ENCODE measurements at regions not wholly inside any gene's neighbourhood (a gene's known extent, or its start where the extent isn't known, plus 50 kb on each side); places are given as distances from the start of the nearest gene placed in this dataset.

DNA sequence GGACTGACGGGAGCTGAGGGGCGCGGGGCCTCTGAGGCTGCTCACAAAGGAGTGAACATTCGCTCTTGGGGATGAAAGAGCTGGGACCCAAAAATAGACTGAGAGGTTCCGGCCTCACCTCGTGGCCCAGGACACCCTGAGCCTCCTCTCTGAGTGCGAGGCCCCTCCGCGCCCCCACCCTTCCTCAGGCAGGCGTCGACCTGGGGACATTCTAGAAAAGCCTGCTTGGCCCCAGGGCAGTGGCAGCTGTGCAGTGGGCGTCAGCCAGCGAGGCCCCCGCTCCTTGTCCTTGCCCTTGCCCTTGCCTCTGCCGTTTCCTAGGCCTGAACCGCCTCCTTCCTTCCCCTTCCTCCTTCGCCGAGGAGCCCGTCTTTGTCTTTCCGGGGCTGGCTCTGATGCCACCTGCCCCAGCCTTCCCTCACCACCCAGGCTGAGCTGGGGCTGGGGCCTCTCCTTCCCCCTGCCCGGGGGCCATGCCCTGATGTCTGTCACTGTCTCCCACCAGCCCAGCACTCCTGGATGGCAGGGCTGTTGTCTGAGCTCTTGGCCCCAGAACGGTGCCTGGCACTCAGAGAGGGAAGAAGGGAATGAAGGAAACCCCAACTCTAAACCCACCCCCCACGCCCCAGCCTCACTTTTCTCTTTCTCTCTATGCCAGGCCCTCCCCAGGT is 208.2 kb upstream of the RTL1 start:
- Histone ChIP-seq H3K27ac (ENCODE audit: low read length, poor library complexity, severe bottlenecking) (no peak overlapping the region), H3K4me3 (ENCODE audit: insufficient read depth in 1 of 2, low read depth in 1 of 2, low read length in 2 of 2) (no peak overlapping the region), H3K4me2 (ENCODE audit: low read length, poor library complexity, severe bottlenecking) (no peak overlapping the region), H3K23ac (ENCODE audit: low read length in 2 of 2) (no peak overlapping the region), H2BK12ac (ENCODE audit: low read length in 2 of 2) (no peak overlapping the region), H2BK120ac (ENCODE audit: low read depth, low read length) (no peak overlapping the region), H3K36me3 (ENCODE audit: control insufficient read depth in 1 of 2, insufficient read depth in 2 of 2, low read depth in 1 of 2, low read length in 2 of 2) (no peaks in the 10 kb centered on the region), H4K8ac (ENCODE audit: low read length) (no peak overlapping the region), H3K27me3 (ENCODE audit: control insufficient read depth in 1 of 2, insufficient read depth in 1 of 2, low read length in 2 of 2) (peaks cover 0 to 4% of the 10 kb centered on the region in 2 experiments), H3K9me3 (ENCODE audit: control insufficient read depth, low read length) (peaks cover 2% of the 10 kb centered on the region), H3K4me1 (ENCODE audit: control insufficient read depth, insufficient read depth, low read depth, low read length) (no peaks in the 10 kb centered on the region), H3K18ac (ENCODE audit: low read depth in 1 of 2, low read length in 2 of 2) (no peak overlapping the region), H2BK15ac (ENCODE audit: low read depth, poor library complexity, severe bottlenecking) (no peak overlapping the region), H4K91ac (ENCODE audit: low read length) (no peak overlapping the region), H2AK5ac (ENCODE audit: low read length, severe bottlenecking) (no peak overlapping the region), H2BK5ac (ENCODE audit: low read depth, low read length, poor library complexity, severe bottlenecking) (no peak overlapping the region), H3K14ac (ENCODE audit: low read length in 2 of 2) (no peak overlapping the region), H3K9ac (ENCODE audit: low read length) (no peak overlapping the region), H3K79me1 (replicated peaks; ENCODE audit: low read length, poor library complexity, severe bottlenecking) (no peaks in the 10 kb centered on the region), H3K4ac (ENCODE audit: low read depth in 1 of 2, low read length in 2 of 2) (no peak overlapping the region), H2AFZ (ENCODE audit: low read depth, low read length) (no peak overlapping the region)
- 88% methylated on average over 21 of the region's 23 CpGs for WGBS
- no peak for DNase-seq

DNA sequence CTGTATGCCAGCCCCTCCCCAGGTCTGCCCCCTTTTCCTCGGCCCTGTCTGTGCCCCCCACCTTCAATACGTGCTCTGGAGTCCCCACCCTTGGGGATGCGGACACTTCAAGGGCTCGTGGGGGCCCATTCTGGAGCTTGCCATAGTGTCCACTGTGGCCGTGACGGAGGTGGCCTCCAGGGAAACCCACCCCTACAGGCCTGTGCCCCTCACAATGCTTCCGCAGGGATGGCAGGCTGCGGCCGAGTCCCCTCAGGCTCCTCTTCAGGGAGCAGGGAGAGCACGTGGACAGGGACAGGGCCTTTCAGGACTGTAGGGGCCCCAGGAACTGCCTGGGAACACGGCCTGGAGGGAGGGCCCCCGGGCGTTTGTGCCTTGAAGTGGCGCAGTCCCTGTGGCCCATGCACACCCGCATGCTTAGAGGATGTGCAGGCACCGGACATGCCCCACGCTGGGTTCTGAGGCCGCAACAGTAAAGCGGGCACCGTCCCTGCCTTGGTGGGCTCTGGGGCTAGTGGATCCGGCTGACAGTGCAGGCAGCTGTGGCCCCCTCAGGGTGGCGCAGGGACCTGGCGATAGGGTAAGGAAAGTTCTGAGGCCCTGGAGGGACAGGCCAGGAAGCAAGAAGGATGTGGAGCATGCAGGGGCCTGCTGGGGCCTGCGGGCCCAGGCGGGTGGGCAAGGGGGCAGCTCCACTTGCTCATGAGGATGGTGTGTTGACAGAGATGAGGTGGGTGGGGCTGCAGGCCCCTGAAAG is 209.0 kb upstream of the RTL1 start:
- no peak for DNase-seq
- WGBS, result 85% methylated on average over 25 of the region's 25 CpGs
- Histone ChIP-seq H3K4me1 (ENCODE audit: control insufficient read depth, insufficient read depth, low read depth, low read length) (no peaks in the 10 kb centered on the region), H3K9me3 (ENCODE audit: control insufficient read depth, low read length) (no peaks in the 10 kb centered on the region), H2AK5ac (ENCODE audit: low read length, severe bottlenecking) (no peak overlapping the region), H3K23ac (ENCODE audit: low read length in 2 of 2) (no peak overlapping the region), H3K36me3 (ENCODE audit: control insufficient read depth in 1 of 2, insufficient read depth in 2 of 2, low read depth in 1 of 2, low read length in 2 of 2) (no peaks in the 10 kb centered on the region), H3K9ac (ENCODE audit: low read length) (no peak overlapping the region), H4K91ac (ENCODE audit: low read length) (no peak overlapping the region), H3K4me3 (ENCODE audit: insufficient read depth in 1 of 2, low read depth in 1 of 2, low read length in 2 of 2) (no peak overlapping the region), H2BK5ac (ENCODE audit: low read depth, low read length, poor library complexity, severe bottlenecking) (no peak overlapping the region), H4K8ac (ENCODE audit: low read length) (no peak overlapping the region), H2AFZ (ENCODE audit: low read depth, low read length) (no peak overlapping the region), H3K14ac (ENCODE audit: low read length in 2 of 2) (no peak overlapping the region), H3K4ac (ENCODE audit: low read depth in 1 of 2, low read length in 2 of 2) (no peak overlapping the region), H3K27ac (ENCODE audit: low read length, poor library complexity, severe bottlenecking) (no peak overlapping the region), H2BK15ac (ENCODE audit: low read depth, poor library complexity, severe bottlenecking) (no peak overlapping the region), H3K79me1 (replicated peaks; ENCODE audit: low read length, poor library complexity, severe bottlenecking) (no peaks in the 10 kb centered on the region), H3K4me2 (ENCODE audit: low read length, poor library complexity, severe bottlenecking) (no peak overlapping the region), H2BK12ac (ENCODE audit: low read length in 2 of 2) (no peak overlapping the region), H2BK120ac (ENCODE audit: low read depth, low read length) (no peak overlapping the region), H3K27me3 (ENCODE audit: control insufficient read depth in 1 of 2, insufficient read depth in 1 of 2, low read length in 2 of 2) (peaks cover 0 to 4% of the 10 kb centered on the region in 2 experiments), H3K18ac (ENCODE audit: low read depth in 1 of 2, low read length in 2 of 2) (no peak overlapping the region)

DNA sequence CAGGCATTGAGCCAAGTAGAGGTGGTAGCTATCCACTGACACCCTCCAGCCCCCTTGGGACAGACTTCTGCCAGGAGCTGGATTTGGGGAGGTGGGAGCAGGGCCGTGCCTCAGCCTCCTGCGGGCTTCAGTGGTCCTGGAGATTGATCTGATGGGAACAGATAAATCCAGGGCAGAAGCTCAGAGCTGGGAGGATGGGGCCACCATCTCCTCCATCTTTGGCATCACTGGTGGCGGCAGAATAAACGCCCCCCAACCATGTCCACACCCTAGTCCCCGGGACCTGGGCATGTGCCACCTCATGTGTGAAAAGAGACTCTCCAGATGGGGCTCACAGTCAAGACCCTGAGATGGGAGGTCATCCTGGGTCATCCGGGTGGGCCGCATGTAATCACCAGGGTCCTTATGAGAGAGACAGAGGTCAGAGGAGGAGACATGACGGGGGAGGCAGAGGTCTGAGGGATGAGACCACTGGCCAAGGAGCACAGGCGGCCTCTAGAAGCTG is 209.6 kb upstream of the RTL1 start:
- H3K23ac ChIP-seq (ENCODE audit: low read length in 2 of 2), result no peak overlapping the region
- H3K4me1 ChIP-seq (ENCODE audit: control insufficient read depth, insufficient read depth, low read depth, low read length), result no peaks in the 10 kb centered on the region
- no peak overlapping the region for H3K9ac ChIP-seq (ENCODE audit: low read length)
- peaks cover 0 to 4% of the 10 kb centered on the region in 2 experiments for H3K27me3 ChIP-seq (ENCODE audit: control insufficient read depth in 1 of 2, insufficient read depth in 1 of 2, low read length in 2 of 2)
- H3K14ac ChIP-seq (ENCODE audit: low read length in 2 of 2), result no peak overlapping the region
- no peak overlapping the region for H4K91ac ChIP-seq (ENCODE audit: low read length)
- H2AK5ac ChIP-seq (ENCODE audit: low read length, severe bottlenecking), result no peak overlapping the region
- H2BK12ac ChIP-seq (ENCODE audit: low read length in 2 of 2), result no peak overlapping the region
- H3K4ac ChIP-seq (ENCODE audit: low read depth in 1 of 2, low read length in 2 of 2), result no peak overlapping the region
- H2BK5ac ChIP-seq (ENCODE audit: low read depth, low read length, poor library complexity, severe bottlenecking), result no peak overlapping the region
- H3K9me3 ChIP-seq (ENCODE audit: control insufficient read depth, low read length), result no peaks in the 10 kb centered on the region
- no peak overlapping the region for H3K27ac ChIP-seq (ENCODE audit: low read length, poor library complexity, severe bottlenecking)
- no peak overlapping the region for H3K4me3 ChIP-seq (ENCODE audit: insufficient read depth in 1 of 2, low read depth in 1 of 2, low read length in 2 of 2)
- no peak overlapping the region for H2BK15ac ChIP-seq (ENCODE audit: low read depth, poor library complexity, severe bottlenecking)
- H2BK120ac ChIP-seq (ENCODE audit: low read depth, low read length), result no peak overlapping the region
- no peak overlapping the region for H4K8ac ChIP-seq (ENCODE audit: low read length)
- no peaks in the 10 kb centered on the region for H3K36me3 ChIP-seq (ENCODE audit: control insufficient read depth in 1 of 2, insufficient read depth in 2 of 2, low read depth in 1 of 2, low read length in 2 of 2)
- H3K18ac ChIP-seq (ENCODE audit: low read depth in 1 of 2, low read length in 2 of 2), result no peak overlapping the region
- no peaks in the 10 kb centered on the region for H3K79me1 ChIP-seq (replicated peaks; ENCODE audit: low read length, poor library complexity, severe bottlenecking)
- 86% methylated on average over 6 of the region's 9 CpGs for WGBS
- no peak overlapping the region for H2AFZ ChIP-seq (ENCODE audit: low read depth, low read length)
- DNase-seq, result no peak
- H3K4me2 ChIP-seq (ENCODE audit: low read length, poor library complexity, severe bottlenecking), result no peak overlapping the region
